ENCODE measurements at regions not wholly inside any gene's neighbourhood (a gene's known extent, or its start where the extent isn't known, plus 50 kb on each side); places are given as distances from the start of the nearest gene placed in this dataset.

DNA sequence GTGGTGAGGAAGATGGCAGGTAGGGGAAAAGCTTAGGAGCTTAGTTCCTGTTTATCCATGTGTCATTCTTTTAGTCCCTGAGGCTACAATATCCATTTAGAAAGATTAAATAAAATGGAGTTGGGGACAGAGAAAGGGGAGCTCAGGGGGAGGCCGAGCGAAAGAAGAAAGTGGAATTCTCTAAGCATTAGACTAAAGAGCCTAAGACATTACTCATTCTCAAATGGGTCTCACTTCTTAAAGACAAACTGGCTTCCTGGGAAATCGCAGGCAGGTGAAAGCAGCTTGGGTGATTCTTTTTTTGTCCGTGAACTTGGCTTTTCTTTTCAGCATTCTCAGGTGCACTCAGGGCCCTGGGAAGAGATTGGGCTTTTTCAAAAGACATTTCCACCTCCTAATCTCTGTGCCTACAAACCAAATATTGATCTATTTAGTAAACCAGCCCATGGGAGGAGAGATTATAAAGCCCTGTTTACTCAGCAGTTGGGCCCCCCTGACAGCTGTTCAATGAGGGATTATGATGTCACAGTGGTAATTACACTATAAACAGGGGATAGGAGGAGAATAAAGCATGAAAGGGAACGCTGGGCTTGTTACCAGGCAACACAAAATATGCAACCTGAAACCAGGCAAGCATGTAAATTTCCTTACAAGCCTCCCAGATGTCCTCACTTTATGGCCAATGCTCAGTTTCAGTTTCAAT is 584.0 kb downstream of the ACTL7B start:
- no peaks in the 10 kb centered on the region for H3K9me2 ChIP-seq (ENCODE audit: insufficient read depth)
- no peak overlapping the region for H3K4me3 ChIP-seq (replicated peaks in 1 of 2; ENCODE audit: low read depth in 1 of 2, low read length in 2 of 2)
- ATAC-seq, result peak; percentile 32
- ChIA-PET CTCF (interaction anchor here (1.0 to 3.0 kb wide), 11 partner anchors 9 to 849 kb away, joined by 3 to 16 read pairs (median 4); no protein-coding TSS in a partner anchor), RAD21 (ENCODE audit: low non-redundant PET in 1 of 2, low total read pairs in 2 of 2, uncharacterized antibody in 2 of 2, unreplicated experiment in 2 of 2) (interaction anchor here in 1 of 2 experiments (0.9 to 1.7 kb wide), 2 partner anchors 272 to 788 kb away, joined by 3 to 5 read pairs; no protein-coding TSS in a partner anchor), POLR2A (no interaction called here)
- no peaks in the 10 kb centered on the region for H3K79me2 ChIP-seq (ENCODE audit: insufficient read depth, low read length)
- intact Hi-C loops (cut with micrococcal nuclease), result loop anchor here (1.0 to 5.0 kb wide), 6 partner anchors 214 to 849 kb away; no protein-coding TSS in a partner anchor
- peak overlapping the region; percentile 45 for H3K4me2 ChIP-seq (ENCODE audit: low read length)
- TF ChIP-seq SRF (IDR thresholded peaks at IDR 0.05; ENCODE audit: low read depth) (no peak), EZH2 (IDR thresholded peaks at IDR 0.05) (no peak), TCF7L2 (IDR thresholded peaks at IDR 0.05; ENCODE audit: borderline replicate concordance, extremely low read depth, insufficient read depth, insufficient read length) (peak; percentile 41), POLR2AphosphoS5 (IDR thresholded peaks at IDR 0.05; ENCODE audit: low read depth, low read length) (no peak), SP1 (IDR thresholded peaks at IDR 0.05; ENCODE audit: low read depth) (0 out of 2 replicates have a peak, but pooled peaks have one; percentile 15), CBX3 (IDR thresholded peaks at IDR 0.05; ENCODE audit: low read depth) (no peak)
- H3K36me3 ChIP-seq (ENCODE audit: control insufficient read depth in 1 of 2, insufficient read depth in 2 of 2, low read length in 2 of 2), result no peaks in the 10 kb centered on the region
- peaks cover 19 to 41% of the 10 kb centered on the region in 2 experiments; a peak in 3 of 4 replicates for H3K4me1 ChIP-seq (ENCODE audit: control insufficient read depth in 1 of 2, insufficient read depth in 2 of 2, low read length in 2 of 2)
- no TSS peak for BruUV-seq (replicated peaks)
- peak overlapping the region; percentile 73 for H2AFZ ChIP-seq (ENCODE audit: low read depth, low read length, poor library complexity, severe bottlenecking)
- no peak overlapping the region for H3K9ac ChIP-seq (ENCODE audit: low read length)
- H4K20me1 ChIP-seq (ENCODE audit: insufficient read depth), result no peaks in the 10 kb centered on the region
- H3K9me3 ChIP-seq (ENCODE audit: control insufficient read depth in 1 of 2, insufficient read depth in 1 of 2, low read depth in 1 of 2, low read length in 2 of 2), result no peaks in the 10 kb centered on the region
- H3K27me3 ChIP-seq (ENCODE audit: insufficient read depth, low read length), result no peaks in the 10 kb centered on the region
- H3K27ac ChIP-seq (ENCODE audit: low read depth, low read length), result no peak overlapping the region
- no peak for DNase-seq (ENCODE audit: low read depth, low spot score)

DNA sequence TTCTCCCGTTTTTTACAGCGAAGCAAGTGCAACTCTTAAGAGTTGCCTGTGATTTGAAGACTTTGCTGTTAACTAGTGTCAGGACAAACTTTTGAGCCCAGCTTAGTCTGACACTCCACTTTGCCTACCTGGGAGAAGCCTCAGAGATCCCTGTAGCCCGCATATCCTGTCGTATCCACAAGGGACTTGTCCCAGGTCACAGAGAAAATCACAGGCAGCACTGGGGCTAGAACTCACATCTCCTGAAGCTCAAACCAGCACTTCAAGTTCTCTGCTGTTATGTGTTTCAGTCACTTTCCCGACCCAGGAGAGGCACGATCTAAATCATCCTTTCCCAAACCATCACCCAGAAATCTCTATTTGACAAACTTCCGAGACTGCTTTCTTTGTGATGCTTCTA is 584.5 kb downstream of the ACTL7B start:
- H3K27me3 ChIP-seq (ENCODE audit: insufficient read depth, low read length), result no peaks in the 10 kb centered on the region
- H3K9me2 ChIP-seq (ENCODE audit: insufficient read depth), result no peaks in the 10 kb centered on the region
- CTCF ChIA-PET, result interaction anchor here (1.0 to 3.0 kb wide), 8 partner anchors 10 to 849 kb away, joined by 3 to 16 read pairs (median 4); no protein-coding TSS in a partner anchor
- no peaks in the 10 kb centered on the region for H3K79me2 ChIP-seq (ENCODE audit: insufficient read depth, low read length)
- H3K4me3 ChIP-seq (replicated peaks in 1 of 2; ENCODE audit: low read depth in 1 of 2, low read length in 2 of 2), result no peak overlapping the region
- intact Hi-C loops (cut with micrococcal nuclease), result loop anchor here (5.0 kb wide), 3 partner anchors 214 to 804 kb away; no protein-coding TSS in a partner anchor
- no TSS peak for BruUV-seq (replicated peaks)
- H3K36me3 ChIP-seq (ENCODE audit: control insufficient read depth in 1 of 2, insufficient read depth in 2 of 2, low read length in 2 of 2), result no peaks in the 10 kb centered on the region
- peaks cover 19 to 41% of the 10 kb centered on the region in 2 experiments; a peak in 3 of 4 replicates for H3K4me1 ChIP-seq (ENCODE audit: control insufficient read depth in 1 of 2, insufficient read depth in 2 of 2, low read length in 2 of 2)
- H3K9me3 ChIP-seq (ENCODE audit: control insufficient read depth in 1 of 2, insufficient read depth in 1 of 2, low read depth in 1 of 2, low read length in 2 of 2), result no peaks in the 10 kb centered on the region
- RAD21 ChIA-PET (ENCODE audit: low non-redundant PET in 1 of 2, low total read pairs in 2 of 2, uncharacterized antibody in 2 of 2, unreplicated experiment in 2 of 2), result no interaction called here
- TF ChIP-seq POLR2AphosphoS5 (IDR thresholded peaks at IDR 0.05; ENCODE audit: low read depth, low read length) (no peak), YY1 (IDR thresholded peaks at IDR 0.05; ENCODE audit: extremely low read depth, insufficient replicate concordance, low read depth, low read length) (no peak), CEBPB (IDR thresholded peaks at IDR 0.05; ENCODE audit: low read depth) (no peak)
- TF ChIP-seq, protein P1, sequence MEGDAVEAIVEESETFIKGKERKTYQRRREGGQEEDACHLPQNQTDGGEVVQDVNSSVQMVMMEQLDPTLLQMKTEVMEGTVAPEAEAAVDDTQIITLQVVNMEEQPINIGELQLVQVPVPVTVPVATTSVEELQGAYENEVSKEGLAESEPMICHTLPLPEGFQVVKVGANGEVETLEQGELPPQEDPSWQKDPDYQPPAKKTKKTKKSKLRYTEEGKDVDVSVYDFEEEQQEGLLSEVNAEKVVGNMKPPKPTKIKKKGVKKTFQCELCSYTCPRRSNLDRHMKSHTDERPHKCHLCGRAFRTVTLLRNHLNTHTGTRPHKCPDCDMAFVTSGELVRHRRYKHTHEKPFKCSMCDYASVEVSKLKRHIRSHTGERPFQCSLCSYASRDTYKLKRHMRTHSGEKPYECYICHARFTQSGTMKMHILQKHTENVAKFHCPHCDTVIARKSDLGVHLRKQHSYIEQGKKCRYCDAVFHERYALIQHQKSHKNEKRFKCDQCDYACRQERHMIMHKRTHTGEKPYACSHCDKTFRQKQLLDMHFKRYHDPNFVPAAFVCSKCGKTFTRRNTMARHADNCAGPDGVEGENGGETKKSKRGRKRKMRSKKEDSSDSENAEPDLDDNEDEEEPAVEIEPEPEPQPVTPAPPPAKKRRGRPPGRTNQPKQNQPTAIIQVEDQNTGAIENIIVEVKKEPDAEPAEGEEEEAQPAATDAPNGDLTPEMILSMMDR (IDR thresholded peaks at IDR 0.05 in 2 of 3, conservative IDR thresholded peaks at IDR 0.05 in 1 of 3; ENCODE audit: borderline replicate concordance in 1 of 3, insufficient read depth in 1 of 3, low read depth in 2 of 3, low read length in 2 of 3), result peak in 1 of 3 experiments; percentile 30; a peak in 1 of 6 replicates
- TF ChIP-seq, protein P2, sequence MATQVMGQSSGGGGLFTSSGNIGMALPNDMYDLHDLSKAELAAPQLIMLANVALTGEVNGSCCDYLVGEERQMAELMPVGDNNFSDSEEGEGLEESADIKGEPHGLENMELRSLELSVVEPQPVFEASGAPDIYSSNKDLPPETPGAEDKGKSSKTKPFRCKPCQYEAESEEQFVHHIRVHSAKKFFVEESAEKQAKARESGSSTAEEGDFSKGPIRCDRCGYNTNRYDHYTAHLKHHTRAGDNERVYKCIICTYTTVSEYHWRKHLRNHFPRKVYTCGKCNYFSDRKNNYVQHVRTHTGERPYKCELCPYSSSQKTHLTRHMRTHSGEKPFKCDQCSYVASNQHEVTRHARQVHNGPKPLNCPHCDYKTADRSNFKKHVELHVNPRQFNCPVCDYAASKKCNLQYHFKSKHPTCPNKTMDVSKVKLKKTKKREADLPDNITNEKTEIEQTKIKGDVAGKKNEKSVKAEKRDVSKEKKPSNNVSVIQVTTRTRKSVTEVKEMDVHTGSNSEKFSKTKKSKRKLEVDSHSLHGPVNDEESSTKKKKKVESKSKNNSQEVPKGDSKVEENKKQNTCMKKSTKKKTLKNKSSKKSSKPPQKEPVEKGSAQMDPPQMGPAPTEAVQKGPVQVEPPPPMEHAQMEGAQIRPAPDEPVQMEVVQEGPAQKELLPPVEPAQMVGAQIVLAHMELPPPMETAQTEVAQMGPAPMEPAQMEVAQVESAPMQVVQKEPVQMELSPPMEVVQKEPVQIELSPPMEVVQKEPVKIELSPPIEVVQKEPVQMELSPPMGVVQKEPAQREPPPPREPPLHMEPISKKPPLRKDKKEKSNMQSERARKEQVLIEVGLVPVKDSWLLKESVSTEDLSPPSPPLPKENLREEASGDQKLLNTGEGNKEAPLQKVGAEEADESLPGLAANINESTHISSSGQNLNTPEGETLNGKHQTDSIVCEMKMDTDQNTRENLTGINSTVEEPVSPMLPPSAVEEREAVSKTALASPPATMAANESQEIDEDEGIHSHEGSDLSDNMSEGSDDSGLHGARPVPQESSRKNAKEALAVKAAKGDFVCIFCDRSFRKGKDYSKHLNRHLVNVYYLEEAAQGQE (IDR thresholded peaks at IDR 0.05; ENCODE audit: low read depth), result no peak
- TF ChIP-seq, protein P3, sequence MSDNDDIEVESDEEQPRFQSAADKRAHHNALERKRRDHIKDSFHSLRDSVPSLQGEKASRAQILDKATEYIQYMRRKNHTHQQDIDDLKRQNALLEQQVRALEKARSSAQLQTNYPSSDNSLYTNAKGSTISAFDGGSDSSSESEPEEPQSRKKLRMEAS (IDR thresholded peaks at IDR 0.05), result no peak
- no peak overlapping the region for H3K9ac ChIP-seq (ENCODE audit: low read length)
- H2AFZ ChIP-seq (ENCODE audit: low read depth, low read length, poor library complexity, severe bottlenecking), result peak overlapping the region; percentile 73
- ATAC-seq (0 out of 2 replicates have a peak, but pooled peaks have one; percentile 33), DNase-seq (ENCODE audit: low read depth, low spot score) (no peak)
- POLR2A ChIA-PET, result no interaction called here
- H3K27ac ChIP-seq (ENCODE audit: low read depth, low read length), result no peak overlapping the region
- no peaks in the 10 kb centered on the region for H4K20me1 ChIP-seq (ENCODE audit: insufficient read depth)
- H3K4me2 ChIP-seq (ENCODE audit: low read length), result peak overlapping the region; percentile 45

Measured in HCT116 (cell line).